ENCODE measurements at regions not wholly inside any gene's neighbourhood (a gene's known extent, or its start where the extent isn't known, plus 50 kb on each side); places are given as distances from the start of the nearest gene placed in this dataset.
"Not testable (repeated sequence)": the region's sequence is repeated elsewhere in the genome, so short reads cannot be mapped to it uniquely, and the experiment has no call there.

DNA sequence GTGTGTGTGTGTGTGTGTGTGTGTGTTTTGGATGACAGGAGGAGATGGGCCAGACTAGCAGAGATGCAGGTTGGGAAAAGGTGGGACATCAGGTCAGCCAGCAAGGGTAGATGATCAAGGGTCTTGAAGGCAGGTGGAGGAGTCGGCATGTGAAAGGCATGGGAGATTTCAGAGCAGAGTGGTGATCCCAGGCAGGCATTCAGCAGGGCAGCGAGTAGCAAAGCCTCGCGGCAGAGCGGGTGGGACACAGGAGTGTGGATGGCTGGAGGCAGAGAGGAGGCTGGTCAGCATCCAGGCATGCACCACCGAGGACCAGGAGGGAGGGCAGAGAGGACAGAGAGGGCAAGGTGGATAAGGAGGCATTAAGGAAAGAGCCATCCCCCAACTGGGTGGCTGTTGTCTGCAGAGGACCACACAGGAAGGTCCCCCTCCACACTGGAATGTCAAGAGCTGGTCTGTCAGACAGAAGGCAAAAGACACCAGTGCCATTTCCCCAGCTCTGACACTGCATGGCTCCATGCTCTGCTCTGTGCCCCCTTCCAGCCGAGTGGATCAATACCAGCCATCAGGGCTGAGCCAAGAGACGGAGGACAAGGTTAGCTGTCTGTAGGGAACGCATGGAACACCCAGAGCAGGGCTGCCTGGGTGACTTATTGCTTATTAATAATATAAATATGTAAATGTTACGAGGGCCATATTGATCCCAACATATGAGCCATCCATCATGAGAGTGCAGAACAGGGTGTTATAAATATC lies 74.8 kb upstream of the RPL38 start:
- DNase-seq, result no peak

- not testable (repeated sequence) for DNase-seq
Observed at GRCh38 chr17:74129800-74130199, 73.7 kb upstream of the RPL38 start.

DNA sequence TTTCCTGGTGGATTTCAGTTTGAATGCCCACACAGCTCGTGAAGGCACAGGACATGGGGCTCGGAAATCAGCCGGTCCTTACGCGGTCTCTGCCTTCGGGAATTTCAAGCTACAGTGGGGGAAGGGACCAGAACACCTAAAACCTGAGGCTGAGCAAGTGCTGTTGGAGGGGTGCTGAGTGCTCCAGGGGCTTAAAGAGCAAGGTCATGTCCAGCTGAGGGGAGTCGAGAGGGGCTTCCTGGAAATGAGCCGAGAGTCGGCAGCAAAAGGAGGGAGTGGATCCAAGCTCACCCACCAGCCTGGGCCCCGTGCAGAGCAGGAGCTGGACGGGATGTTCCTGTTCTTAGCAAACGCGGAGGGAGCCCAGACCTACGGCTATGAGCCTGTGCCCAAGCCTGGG lies 73.2 kb upstream of the RPL38 start:
- no peak for DNase-seq

- no peak for DNase-seq
Observed at GRCh38 chr17:74130841-74131240, 72.6 kb upstream of the RPL38 start.

GRCh38 chr17:74132354-74132753 lies 71.1 kb upstream of the RPL38 start:
- DNase-seq, result no peak

GRCh38 chr17:74133740-74134139 lies 69.7 kb upstream of the RPL38 start:
- DNase-seq, result no peak

DNA sequence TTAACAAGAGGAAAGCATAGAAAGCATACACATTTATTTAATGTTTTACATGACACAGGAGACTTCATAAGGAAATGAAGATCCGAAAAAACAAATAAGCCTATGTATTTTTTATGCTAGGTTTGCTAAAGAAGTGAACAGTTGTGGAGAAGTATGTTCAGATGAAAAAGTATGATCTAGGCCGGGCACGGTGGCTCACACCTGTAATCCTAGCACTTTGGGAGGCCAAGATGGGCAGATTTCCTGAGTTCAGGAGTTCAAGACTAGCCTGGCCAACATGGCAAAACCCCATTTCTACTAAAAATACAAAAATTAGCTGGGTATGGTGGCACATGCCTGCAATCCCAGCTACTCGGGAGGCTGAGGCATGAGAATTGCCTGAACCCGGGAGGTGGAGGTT lies 69.2 kb upstream of the RPL38 start:
- DNase-seq, result not testable (repeated sequence)

- no peak for DNase-seq
Observed at GRCh38 chr17:74134991-74135390, 68.5 kb upstream of the RPL38 start.

DNA sequence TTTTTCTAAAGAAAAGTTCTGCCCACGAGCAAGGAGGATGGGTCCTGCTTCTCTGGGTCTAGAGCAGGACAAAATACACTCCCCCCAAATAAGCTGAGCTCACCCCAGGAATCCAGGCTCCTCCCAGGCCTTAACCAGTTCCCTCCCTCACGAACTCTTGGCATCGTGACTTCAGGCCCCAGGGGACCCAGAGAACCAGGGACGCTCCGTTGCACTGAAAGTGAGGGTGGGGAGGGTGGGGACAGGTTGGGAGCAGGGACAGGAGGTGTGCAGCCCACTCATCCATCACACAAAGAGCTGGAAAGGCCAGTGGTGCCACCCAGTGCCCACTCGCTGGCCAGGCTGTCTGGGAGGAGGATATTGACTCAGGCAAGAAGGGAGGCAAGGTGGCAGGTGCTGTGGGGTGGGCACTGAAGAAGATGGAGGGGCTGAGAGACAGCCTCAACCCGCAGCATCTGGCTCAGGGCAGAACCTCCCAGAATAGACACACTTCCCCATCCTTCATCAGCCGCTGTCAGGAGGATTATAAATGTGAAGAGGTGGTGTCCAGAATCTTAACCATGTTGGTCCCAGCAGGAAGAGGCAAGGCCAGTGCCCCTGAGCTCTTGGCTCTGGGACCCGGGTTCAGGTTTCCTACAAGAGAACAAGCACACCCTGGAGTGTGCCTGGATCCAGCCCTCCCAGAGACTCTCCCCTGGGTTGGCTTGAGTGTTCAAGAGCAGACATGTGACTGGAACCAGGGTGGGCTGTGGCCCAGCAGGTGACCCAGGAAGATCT lies 67.9 kb upstream of the RPL38 start:
- DNase-seq, result no peak

- no peak for DNase-seq
Observed at GRCh38 chr17:74137416-74137815, 66.1 kb upstream of the RPL38 start.

DNA sequence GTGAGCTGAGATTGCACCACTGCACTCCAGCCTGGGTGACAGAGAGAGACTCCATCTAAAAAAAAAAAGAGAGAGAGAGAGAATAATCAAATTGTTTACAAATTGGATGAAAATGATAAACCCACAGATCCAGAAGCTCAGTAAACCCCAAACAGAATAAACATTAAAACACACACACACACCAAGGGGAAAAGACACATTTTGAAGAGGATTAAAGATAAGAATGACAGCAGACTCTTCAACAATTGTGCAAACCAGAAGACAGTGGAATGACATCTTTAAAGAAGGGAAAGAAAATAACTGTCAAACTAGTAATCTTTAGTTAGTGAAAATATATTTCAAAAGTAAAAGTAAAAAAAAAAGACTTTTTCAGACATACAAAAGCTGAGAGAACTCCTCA lies 64.4 kb upstream of the RPL38 start:
- DNase-seq, result no peak

DNA sequence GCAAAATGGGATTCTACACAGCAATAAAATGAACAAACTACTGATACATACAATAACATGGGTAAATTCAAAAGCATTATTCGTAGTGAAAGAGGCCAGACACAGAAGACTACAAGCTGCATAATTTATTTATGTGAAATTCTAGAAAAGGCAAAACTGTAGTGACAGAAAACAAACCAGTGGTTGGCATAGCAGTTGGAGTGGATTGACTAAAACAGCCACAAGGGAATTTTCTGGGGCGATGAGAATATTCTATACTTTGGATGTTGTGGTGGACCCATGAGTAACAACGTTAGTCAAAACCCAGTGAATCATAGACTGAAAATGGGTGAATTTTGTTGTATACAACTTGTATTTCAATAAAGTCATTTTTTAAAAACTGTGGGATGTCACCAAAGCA lies 63.2 kb upstream of the RPL38 start:
- no peak for DNase-seq

DNA sequence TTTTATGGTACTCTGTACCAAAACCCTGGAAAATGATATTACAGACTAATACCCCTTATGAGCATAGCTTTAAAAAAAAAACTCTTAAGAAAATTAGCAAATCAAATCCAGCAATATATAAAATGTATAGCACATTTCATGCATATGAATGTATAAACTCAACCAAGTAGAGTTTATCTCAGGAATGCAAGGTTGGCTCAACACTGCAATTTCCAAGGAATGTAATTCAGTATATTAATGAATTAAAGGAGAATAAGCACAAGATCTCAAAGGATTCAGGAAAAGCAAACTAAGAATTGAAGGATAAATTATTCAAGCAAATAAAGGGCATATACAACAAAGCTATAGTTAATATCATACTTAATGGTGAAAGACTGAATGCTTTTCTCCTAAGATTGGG lies 61.9 kb upstream of the RPL38 start:
- DNase-seq, result no peak

DNA sequence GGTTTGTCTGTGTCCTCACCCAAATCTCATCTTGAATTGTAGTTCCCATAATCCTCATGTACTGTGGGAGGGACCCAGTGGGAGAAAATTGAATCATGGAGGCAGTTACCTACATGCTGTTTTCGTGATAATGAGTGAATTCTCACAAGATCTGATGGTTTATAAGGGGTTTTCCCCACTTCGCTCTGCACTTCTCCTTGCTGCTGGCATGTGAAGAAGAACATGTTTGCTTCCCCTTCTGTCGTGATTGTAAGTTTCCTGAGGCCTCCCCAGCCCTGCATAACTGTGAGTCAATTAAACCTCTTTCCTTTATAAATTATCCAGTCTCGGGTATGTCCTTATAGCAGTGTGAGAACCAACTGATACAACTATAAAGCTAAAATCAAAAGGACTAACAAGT lies 60.2 kb upstream of the RPL38 start:
- DNase-seq, result not testable (repeated sequence)

DNA sequence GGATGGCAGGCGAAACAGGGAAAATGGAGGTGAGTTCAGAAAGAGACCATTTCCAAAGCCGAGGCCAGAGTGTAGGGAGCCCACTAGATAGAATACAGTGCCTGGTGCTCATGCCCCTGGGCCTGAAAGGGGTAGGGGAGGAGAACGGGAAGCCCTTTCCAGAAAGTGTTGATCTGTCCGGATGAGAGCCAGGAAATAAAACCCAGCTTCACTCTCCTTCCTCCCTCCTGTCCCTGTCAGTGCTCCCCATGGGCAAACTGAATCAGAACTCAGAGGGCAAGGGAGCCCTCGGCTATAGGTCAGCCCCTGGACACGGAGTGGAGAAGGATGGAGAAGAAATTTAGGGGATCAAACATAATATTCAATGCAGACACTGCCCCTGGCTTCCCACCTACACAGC lies 57.7 kb upstream of the RPL38 start:
- DNase-seq, result no peak

DNA sequence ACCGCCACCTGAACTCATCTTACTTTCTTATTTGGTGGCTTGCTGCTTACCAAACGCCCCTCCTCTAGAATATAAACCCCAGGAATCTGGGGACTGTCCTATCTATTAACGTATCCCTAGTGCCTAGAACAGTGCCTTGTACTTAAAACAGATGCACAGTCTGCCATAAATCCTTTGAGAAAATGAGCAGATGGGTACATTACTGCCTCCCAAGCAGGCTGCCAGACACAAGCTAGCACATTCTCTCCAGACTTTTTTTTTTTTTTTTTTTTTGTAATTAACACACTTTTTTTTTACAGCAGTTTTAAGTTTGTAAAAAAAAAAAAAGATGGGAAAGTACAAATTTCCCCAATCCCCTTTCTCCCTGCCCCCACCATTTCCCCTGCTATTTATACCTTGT lies 57.3 kb upstream of the RPL38 start:
- no peak for DNase-seq

- DNase-seq, result no peak
Observed at GRCh38 chr17:74147056-74147835, 56.2 kb upstream of the RPL38 start.

DNA sequence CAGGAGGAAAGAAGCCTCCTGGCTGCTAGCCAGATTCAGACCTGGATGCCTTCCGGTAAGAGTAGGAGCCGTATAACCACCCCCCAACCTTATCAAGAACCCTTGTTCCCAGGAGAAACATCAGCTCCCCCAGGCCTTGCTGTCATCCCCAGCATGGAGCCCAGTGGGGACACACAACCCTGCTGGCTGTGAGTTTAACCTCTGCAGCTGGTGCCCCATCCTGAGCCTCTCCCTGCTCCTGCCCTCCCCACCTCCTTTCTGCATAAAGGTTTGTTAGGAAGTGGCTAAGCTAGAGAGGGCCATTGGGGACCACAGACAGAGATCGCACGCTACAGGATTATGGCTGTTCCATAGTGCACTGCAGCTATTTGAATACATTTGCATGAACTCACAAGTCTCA lies 55.5 kb upstream of the RPL38 start:
- DNase-seq, result no peak

DNA sequence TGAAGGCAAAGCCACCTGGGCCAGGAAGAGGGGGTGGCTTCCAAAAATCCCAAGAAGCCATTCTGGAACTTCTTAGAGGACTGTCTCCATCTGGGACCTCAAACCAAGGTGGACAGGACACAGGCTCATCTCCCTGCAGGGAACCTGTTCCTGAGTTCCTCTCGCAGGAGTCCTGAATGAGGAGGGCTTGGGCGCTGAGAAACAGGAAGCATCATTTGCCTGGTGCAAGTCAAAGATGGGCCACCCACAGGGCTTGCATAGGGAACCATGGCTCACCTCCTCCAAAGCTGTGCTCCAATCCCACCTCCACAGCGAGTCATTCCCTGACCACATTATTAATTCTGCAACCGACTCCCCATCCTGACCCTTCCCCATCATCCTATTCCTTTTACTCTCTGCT lies 55.0 kb upstream of the RPL38 start:
- DNase-seq, result no peak

DNA sequence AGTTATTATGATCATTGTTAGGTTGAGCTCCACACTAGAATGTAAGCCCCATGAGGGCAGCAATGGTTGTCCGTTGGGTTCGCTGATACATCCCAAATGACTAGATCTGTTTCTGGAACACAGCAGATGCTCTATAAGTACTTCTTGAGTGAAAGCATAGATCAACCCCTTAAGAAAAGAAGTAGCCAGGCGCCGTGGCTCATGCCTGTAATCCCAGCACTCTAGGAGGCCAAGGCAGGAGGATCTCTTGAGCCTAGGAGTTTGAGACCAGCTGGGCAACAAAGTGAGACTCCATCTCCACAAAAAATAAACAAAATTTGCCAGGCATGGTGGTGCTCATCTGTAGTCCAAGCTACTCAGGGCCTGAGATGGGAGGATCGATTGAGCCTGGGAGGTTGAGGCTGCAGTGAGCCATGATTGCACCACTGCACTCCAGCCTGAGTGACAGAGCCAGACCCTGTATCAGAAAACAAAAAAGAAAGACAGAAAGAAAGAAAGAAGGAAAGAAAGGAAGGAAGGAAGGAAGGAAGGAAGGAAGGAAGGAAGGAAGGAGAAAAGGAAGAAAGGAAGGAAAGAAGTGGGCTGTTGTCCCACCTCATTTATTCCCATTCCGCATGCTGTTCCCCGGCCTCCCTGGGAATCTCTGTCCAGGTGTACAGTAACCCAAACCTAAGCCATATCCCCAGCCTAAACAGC lies 54.4 kb upstream of the RPL38 start:
- no peak for DNase-seq

DNA sequence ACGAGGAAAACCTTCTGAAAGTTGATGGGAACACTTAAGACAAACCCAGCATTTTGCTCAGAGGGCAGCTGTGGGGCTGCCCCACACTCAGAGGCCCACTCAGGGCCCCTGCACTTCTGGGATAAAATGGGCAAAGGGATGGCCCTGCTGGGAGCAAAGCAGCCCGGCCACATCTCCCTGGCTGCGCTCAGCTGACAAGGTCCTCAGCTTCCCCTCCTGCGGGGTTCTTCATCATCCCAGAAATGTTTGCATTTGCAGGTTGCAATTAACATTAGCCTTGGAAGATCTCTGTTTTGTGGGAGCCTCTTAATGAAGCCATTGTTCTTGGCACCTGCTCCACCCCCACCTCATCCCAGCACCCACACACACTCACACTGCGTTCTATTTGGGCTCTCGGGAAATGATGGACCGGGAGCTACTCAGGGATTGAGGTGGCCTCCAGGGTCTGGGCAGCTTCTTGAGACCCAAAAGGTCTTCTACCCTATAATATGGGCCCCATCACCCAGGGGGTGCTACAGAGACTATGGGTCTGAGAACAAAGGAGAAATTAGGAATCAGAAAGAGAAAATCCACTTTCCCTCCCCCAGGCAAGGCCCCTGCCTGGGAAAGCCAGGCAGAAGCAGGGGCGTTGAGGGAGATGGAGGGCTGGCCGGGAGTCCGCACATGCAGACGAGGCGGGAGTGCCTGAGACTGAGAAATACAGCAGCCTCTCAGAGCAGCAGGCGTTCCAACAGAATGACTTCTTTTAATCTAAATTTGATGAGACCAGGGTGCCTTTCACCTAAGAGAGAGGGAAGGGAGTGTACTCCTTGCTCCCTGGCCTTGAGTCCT lies 53.7 kb upstream of the RPL38 start:
- DNase-seq, result no peak

DNA sequence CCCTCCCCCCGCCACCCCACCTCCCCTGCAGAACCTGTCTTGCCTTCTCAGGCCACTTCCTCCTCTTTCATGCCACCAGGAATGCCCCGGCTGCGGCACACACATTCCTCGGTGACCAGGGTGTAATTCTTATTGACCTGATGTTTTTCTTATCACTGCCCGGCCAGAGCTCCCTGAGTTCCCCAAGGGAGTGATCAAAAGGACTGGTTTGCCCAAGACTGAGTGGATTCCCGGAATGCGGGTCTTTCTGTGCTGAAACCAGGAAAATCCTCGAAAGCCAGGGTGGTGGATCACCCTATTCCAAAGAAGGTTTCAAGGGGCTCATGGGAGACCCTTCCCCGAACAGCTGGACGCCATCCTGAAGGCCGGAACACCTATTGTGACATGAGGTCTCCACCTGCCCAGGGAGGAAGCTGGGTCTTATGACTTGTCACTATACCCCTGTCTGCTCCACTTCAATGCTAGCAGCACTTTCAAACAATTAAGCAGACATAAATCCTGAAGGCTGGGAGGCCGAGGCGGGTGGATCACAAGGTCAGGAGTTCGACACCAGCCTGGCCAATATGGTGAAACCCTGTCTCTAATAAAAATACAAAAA lies 53.0 kb upstream of the RPL38 start:
- DNase-seq, result no peak
